K562 (cell line): ENCODE measurements at regions not wholly inside any gene's neighbourhood (a gene's known extent, or its start where the extent isn't known, plus 50 kb on each side); places are given as distances from the start of the nearest gene placed in this dataset.

Experiments
- HNRNPUL1 ChIP-seq: fragments of 200-400 bp; formaldehyde crosslinking; IDR thresholded peaks from 2 replicates; pipeline ENCODE4 v1.6.1; 2017; ENCODE audit warnings: low read length
- KLF6 ChIP-seq: fragments of 250-450 bp; sonication (Bioruptor Pico); IDR thresholded peaks from 2 replicates; pipeline ENCODE4 v1.4.0; 2020; ENCODE audit warnings: mild to moderate bottlenecking, moderate library complexity, borderline replicate concordance
- MCM3 ChIP-seq: fragments of 450-650 bp; IDR thresholded peaks from 2 replicates; pipeline ENCODE4 v1.6.1; 2016
- MECOM ChIP-seq: fragments of 250-450 bp; sonication (Bioruptor Pico); IDR thresholded peaks from 2 replicates; pipeline ENCODE4 v1.8.0; 2022; ENCODE audit warnings: inconsistent platforms
- MNT ChIP-seq, 2 experiments: fragments of 450-650 bp; conservative IDR thresholded peaks; 2 replicates each; pipeline ENCODE4 v1.6.1; 2017; ENCODE audit warnings: mild to moderate bottlenecking in 2 of 2, moderate library complexity in 2 of 2
- MYC ChIP-seq, 2 experiments: fragments of 250-450 bp in 1 of 2; sonication (Bioruptor Pico) in 1 of 2; IDR thresholded peaks; 2 replicates each; pipeline versions ENCODE4 v1.5.1 to v1.6.1; 2012 to 2021; ENCODE audit warnings: low read depth in 2 of 2, borderline replicate concordance in 1 of 2, improper control_type of control experiment in 1 of 2, low read length in 1 of 2, mild to moderate bottlenecking in 1 of 2, moderate library complexity in 1 of 2
- NCOA1 ChIP-seq: fragments of 450-650 bp; IDR thresholded peaks from 2 replicates; pipeline ENCODE4 v1.6.1; 2016; ENCODE audit warnings: low read depth
- NONO ChIP-seq, 2 experiments: fragments of 200-400 bp in 1 of 2; fragments of 450-650 bp in 1 of 2; formaldehyde crosslinking in 1 of 2; IDR thresholded peaks; 2 replicates each; pipeline ENCODE4 v1.6.1; 2017; ENCODE audit warnings: low read depth in 2 of 2, mild to moderate bottlenecking in 2 of 2, moderate library complexity in 2 of 2, low read length in 1 of 2
- PYGO2 ChIP-seq: fragments of 450-650 bp; IDR thresholded peaks from 2 replicates; pipeline ENCODE4 v1.6.1; 2016; ENCODE audit warnings: mild to moderate bottlenecking, missing genetic modification characterization, moderate library complexity, missing compliant biosample characterization
- ZFP36 ChIP-seq: fragments of 150-350 bp; IDR thresholded peaks from 2 replicates; pipeline ENCODE4 v1.6.1; 2018; ENCODE audit warnings: low read length, low read depth; ENCODE audit not compliant: partially characterized antibody
- ZNF217 ChIP-seq: sonication (generic); formaldehyde crosslinking; IDR thresholded peaks from 2 replicates; pipeline ENCODE4 v1.8.0; 2022; ENCODE audit warnings: mild to moderate bottlenecking, missing genetic modification reagents
- ZNF274 ChIP-seq: IDR thresholded peaks from 2 replicates; pipeline ENCODE4 v1.6.1; 2011; ENCODE audit warnings: low read depth, mild to moderate bottlenecking, low read length, moderate library complexity, borderline replicate concordance
- ZNF316 ChIP-seq: fragments of 450-650 bp; IDR thresholded peaks from 2 replicates; pipeline ENCODE4 v1.6.1; 2016
- ZNF324 ChIP-seq: fragments of 250-450 bp; sonication (Bioruptor Pico); IDR thresholded peaks from 2 replicates; pipeline ENCODE4 v1.4.0; 2020; ENCODE audit warnings: mild to moderate bottlenecking
- ZNF780A ChIP-seq: fragments of 250-450 bp; sonication (Bioruptor Pico); IDR thresholded peaks from 2 replicates; pipeline ENCODE4 v1.5.0; 2021; ENCODE audit warnings: mild to moderate bottlenecking
- TF ChIP-seq, protein P1 (sequence below): fragments of 450-650 bp; IDR thresholded peaks from 2 replicates; pipeline ENCODE4 v1.6.1; 2018; ENCODE audit not compliant: partially characterized antibody
- TF ChIP-seq, protein P2 (sequence below), 2 experiments: fragments of 450-650 bp in 1 of 2; sonication (generic) in 1 of 2; formaldehyde crosslinking in 1 of 2; IDR thresholded peaks in 1 of 2; conservative IDR thresholded peaks in 1 of 2; 2 replicates each; pipeline versions ENCODE4 v1.6.1 to v1.8.1; 2016 to 2023; ENCODE audit warnings: mild to moderate bottlenecking in 2 of 2, moderate library complexity in 2 of 2, inconsistent platforms in 1 of 2, missing genetic modification reagents in 1 of 2
- TF ChIP-seq, protein P3 (sequence below), 3 experiments: IDR thresholded peaks in 2 of 3; conservative IDR thresholded peaks in 1 of 3; 2 replicates each; pipeline ENCODE4 v1.5.1; 2011 to 2012; ENCODE audit warnings: low read length in 3 of 3, mild to moderate bottlenecking in 3 of 3, control low read depth in 2 of 3, improper control_type of control experiment in 1 of 3, inconsistent platforms in 1 of 3, low read depth in 1 of 3, mixed read lengths in 1 of 3, moderate library complexity in 1 of 3; ENCODE audit not compliant: insufficient read depth in 2 of 3

DNA sequence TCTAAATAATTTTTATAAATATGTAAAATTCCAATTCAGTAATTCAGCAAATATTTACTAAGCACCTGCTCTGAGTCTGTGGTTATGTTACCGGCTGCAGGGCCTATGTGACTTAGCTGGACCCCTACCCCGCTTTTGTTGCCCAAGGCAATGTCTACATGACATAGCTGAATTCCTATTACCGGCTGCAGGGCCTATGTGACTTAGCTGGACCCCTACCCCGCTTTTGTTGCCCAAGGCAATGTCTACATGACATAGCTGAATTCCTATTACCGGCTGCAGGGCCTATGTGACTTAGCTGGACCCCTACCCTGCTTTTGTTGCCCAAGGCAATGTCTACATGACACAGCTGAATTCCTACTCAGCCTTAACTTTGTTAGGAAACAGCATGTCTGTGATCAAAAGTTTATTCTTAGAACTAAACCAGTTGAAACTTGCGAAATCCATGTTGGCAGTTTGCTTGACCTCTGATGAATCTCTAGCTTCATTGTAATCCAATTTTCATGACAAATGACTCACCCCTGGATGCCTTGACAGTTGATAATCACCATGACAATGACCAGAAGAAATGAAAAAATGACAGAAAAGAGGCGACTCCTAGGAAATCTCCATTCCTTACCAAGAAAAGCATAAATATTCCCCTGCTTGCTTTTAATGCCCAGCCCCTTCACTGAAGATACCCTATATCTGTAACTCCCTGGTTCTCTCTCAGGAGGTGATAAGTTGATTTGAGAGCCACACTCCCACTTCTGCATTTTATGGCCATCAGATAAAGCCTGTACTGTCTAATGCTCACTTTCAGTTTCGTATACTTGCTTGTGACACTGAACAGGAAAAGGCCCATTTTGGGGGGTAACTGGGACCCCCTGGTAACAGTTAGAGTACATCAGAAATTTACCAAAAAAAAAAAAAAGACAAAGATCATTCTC is 148.4 kb upstream of the SYT10 start (continued):
- TF ChIP-seq ZFP36 = no peak
- TF ChIP-seq NCOA1 = peak; percentile 95
- TF ChIP-seq ZNF274 = no peak; the same call in 1 of the 2 replicates
- TF ChIP-seq NONO (IDR thresholded peaks at IDR 0.05; ENCODE audit: low read depth in 2 of 2, low read length in 1 of 2) = no peak
- TF ChIP-seq ZNF316 = peak; percentile 66
- no peak for TF ChIP-seq HNRNPUL1
- TF ChIP-seq ZNF217 (CRISPR knock-in tag) = no peak
- TF ChIP-seq, protein P1, sequence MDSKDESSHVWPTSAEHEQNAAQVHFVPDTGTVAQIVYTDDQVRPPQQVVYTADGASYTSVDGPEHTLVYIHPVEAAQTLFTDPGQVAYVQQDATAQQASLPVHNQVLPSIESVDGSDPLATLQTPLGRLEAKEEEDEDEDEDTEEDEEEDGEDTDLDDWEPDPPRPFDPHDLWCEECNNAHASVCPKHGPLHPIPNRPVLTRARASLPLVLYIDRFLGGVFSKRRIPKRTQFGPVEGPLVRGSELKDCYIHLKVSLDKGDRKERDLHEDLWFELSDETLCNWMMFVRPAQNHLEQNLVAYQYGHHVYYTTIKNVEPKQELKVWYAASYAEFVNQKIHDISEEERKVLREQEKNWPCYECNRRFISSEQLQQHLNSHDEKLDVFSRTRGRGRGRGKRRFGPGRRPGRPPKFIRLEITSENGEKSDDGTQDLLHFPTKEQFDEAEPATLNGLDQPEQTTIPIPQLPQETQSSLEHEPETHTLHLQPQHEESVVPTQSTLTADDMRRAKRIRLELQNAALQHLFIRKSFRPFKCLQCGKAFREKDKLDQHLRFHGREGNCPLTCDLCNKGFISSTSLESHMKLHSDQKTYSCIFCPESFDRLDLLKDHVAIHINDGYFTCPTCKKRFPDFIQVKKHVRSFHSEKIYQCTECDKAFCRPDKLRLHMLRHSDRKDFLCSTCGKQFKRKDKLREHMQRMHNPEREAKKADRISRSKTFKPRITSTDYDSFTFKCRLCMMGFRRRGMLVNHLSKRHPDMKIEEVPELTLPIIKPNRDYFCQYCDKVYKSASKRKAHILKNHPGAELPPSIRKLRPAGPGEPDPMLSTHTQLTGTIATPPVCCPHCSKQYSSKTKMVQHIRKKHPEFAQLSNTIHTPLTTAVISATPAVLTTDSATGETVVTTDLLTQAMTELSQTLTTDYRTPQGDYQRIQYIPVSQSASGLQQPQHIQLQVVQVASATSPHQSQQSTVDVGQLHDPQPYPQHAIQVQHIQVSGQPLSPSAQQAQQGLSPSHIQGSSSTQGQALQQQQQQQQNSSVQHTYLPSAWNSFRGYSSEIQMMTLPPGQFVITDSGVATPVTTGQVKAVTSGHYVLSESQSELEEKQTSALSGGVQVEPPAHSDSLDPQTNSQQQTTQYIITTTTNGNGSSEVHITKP = peak; percentile 50
- 0 out of 2 replicates have a peak, but pooled peaks have one; percentile 19 for TF ChIP-seq MYC (IDR thresholded peaks at IDR 0.05; ENCODE audit: low read depth, low read length)
- TF ChIP-seq MYC (CRISPR knock-in tag; IDR thresholded peaks at IDR 0.05; ENCODE audit: borderline replicate concordance, low read depth) = no peak
- TF ChIP-seq, protein P2, sequence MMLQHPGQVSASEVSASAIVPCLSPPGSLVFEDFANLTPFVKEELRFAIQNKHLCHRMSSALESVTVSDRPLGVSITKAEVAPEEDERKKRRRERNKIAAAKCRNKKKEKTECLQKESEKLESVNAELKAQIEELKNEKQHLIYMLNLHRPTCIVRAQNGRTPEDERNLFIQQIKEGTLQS (IDR thresholded peaks at IDR 0.05) = peak; percentile 98
- TF ChIP-seq, protein P2 (CRISPR knock-in tag; conservative IDR thresholded peaks at IDR 0.05) = peak; percentile 87
- no peak for TF ChIP-seq ZNF324 (CRISPR knock-in tag)
- TF ChIP-seq, protein P3, sequence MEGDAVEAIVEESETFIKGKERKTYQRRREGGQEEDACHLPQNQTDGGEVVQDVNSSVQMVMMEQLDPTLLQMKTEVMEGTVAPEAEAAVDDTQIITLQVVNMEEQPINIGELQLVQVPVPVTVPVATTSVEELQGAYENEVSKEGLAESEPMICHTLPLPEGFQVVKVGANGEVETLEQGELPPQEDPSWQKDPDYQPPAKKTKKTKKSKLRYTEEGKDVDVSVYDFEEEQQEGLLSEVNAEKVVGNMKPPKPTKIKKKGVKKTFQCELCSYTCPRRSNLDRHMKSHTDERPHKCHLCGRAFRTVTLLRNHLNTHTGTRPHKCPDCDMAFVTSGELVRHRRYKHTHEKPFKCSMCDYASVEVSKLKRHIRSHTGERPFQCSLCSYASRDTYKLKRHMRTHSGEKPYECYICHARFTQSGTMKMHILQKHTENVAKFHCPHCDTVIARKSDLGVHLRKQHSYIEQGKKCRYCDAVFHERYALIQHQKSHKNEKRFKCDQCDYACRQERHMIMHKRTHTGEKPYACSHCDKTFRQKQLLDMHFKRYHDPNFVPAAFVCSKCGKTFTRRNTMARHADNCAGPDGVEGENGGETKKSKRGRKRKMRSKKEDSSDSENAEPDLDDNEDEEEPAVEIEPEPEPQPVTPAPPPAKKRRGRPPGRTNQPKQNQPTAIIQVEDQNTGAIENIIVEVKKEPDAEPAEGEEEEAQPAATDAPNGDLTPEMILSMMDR (IDR thresholded peaks at IDR 0.05 in 2 of 3, conservative IDR thresholded peaks at IDR 0.05 in 1 of 3; ENCODE audit: insufficient read depth in 2 of 3, low read depth in 1 of 3, low read length in 3 of 3) = no peak
- TF ChIP-seq MCM3 = no peak
- peak in 1 of 2 experiments; percentile 76; a peak in 2 of 4 replicates for TF ChIP-seq MNT (conservative IDR thresholded peaks at IDR 0.05)
- peak; percentile 81; the same call in 1 of the 2 replicates for TF ChIP-seq MECOM (CRISPR knock-in tag)
- no peak for TF ChIP-seq KLF6
- TF ChIP-seq PYGO2 (tag) = no peak
- no peak for TF ChIP-seq ZNF780A (CRISPR knock-in tag)
